Transverse colon (tissue), 4 donors: ENCODE measurements at regions not wholly inside any gene's neighbourhood (a gene's known extent, or its start where the extent isn't known, plus 50 kb on each side); places are given as distances from the start of the nearest gene placed in this dataset.

ENCODE experiments used
- CTCF ChIP-seq, 5 experiments: fragments of 200-600 bp in 3 of 5; fragments of 450-650 bp in 2 of 5; sonication (generic) in 3 of 5; IDR thresholded peaks; 1 replicate in 2 of 5; 2 replicates in 3 of 5; pipeline ENCODE4 v1.5.1; 2016 to 2017; ENCODE audit warnings: antibody characterized with exemption in 5 of 5, inconsistent platforms in 3 of 5, mild to moderate bottlenecking in 2 of 5, moderate library complexity in 1 of 5
- POLR2A ChIP-seq: fragments of 450-650 bp; IDR thresholded peaks from one replicate; pipeline ENCODE4 v1.6.1; 2016; ENCODE audit warnings: antibody characterized with exemption, mild to moderate bottlenecking, moderate library complexity
- POLR2AphosphoS5 ChIP-seq, 3 donors: sonication (generic); formaldehyde crosslinking; IDR thresholded peaks; one replicate each; pipeline ENCODE4 v1.6.1; 2016; ENCODE audit warnings: antibody characterized with exemption in 3 of 3

GRCh38 chr11:110860461-110860860 lies 148.2 kb upstream of the ARHGAP20 start:
- TF ChIP-seq CTCF (IDR thresholded peaks at IDR 0.05), result no peak
- no peak for TF ChIP-seq POLR2A
- no peak for TF ChIP-seq POLR2AphosphoS5 (IDR thresholded peaks at IDR 0.05)
